B cell (primary cell): ENCODE measurements at regions not wholly inside any gene's neighbourhood (a gene's known extent, or its start where the extent isn't known, plus 50 kb on each side); places are given as distances from the start of the nearest gene placed in this dataset.

ENCODE experiments used
- ATAC-seq: fragments of 200-7000 bp; cut with Tn5 transposase; one replicate; pipeline ENCODE4 v1.10.0; 2021; ENCODE audit warnings: low read depth, mild to moderate bottlenecking, moderate number of reproducible peaks, moderate library complexity
- CTCF ChIA-PET: fragments of 350-600 bp; sonication (Branson Sonifier 250); formaldehyde crosslinking; loops from one replicate; lab custom pipeline; 2021; ENCODE audit warnings: antibody characterized with exemption, inconsistent platforms; lab: Charles Lee
- POLR2A ChIA-PET: fragments of 350-600 bp; sonication (Branson Sonifier 250); formaldehyde crosslinking; loops from one replicate; lab custom pipeline; 2021; ENCODE audit warnings: antibody characterized with exemption; lab: Charles Lee
- DNase-seq: peaks from one replicate; pipeline ENCODE4 v3.0.0; 2013
- H2AFZ ChIP-seq: 2 replicates; pipeline ENCODE4 v1.6.1; 2012; ENCODE audit warnings: mild to moderate bottlenecking, low read depth, low read length; ENCODE audit not compliant: insufficient read depth, poor library complexity, severe bottlenecking
- H3K27ac ChIP-seq, 2 donors: 1 replicate in 1 of 2; 2 replicates in 1 of 2; pipeline ENCODE4 v1.5.1; 2012 to 2013; ENCODE audit warnings: low read length in 2 of 2, mild to moderate bottlenecking in 2 of 2, moderate library complexity in 1 of 2
- H3K27me3 ChIP-seq, 4 experiments: fragments of 200-600 bp in 1 of 4; sonication (generic) in 1 of 4; replicated peaks in 1 of 4; 1 replicate in 2 of 4; 2 replicates in 2 of 4; pipeline versions ENCODE4 v1.6.1 to v1.7.0; 2013 to 2016; ENCODE audit warnings: low read length in 3 of 4, mild to moderate bottlenecking in 2 of 4, mixed read lengths in 1 of 4, moderate library complexity in 1 of 4; ENCODE audit not compliant: insufficient read depth in 4 of 4, control insufficient read depth in 3 of 4; ENCODE audit errors: control extremely low read depth in 1 of 4
- H3K36me3 ChIP-seq, 2 experiments: replicated peaks in 1 of 2; 1 replicate in 1 of 2; 2 replicates in 1 of 2; pipeline versions ENCODE4 v1.6.1 to v1.7.1; 2013; ENCODE audit warnings: low read length in 1 of 2; ENCODE audit not compliant: insufficient read depth in 2 of 2, control insufficient read depth in 1 of 2; ENCODE audit errors: control extremely low read depth in 1 of 2, extremely low read depth in 1 of 2
- H3K4me1 ChIP-seq, 2 donors: fragments of 200-600 bp in 1 of 2; sonication (generic) in 1 of 2; 1 replicate in 1 of 2; 2 replicates in 1 of 2; pipeline versions ENCODE4 v1.5.1 to v1.6.1; 2013 to 2017; ENCODE audit warnings: low read length in 2 of 2; ENCODE audit not compliant: control insufficient read depth in 2 of 2, insufficient read depth in 2 of 2
- H3K4me2 ChIP-seq: replicated peaks from 2 replicates; pipeline ENCODE3; 2012; ENCODE audit warnings: mild to moderate bottlenecking, low read depth, low read length; ENCODE audit not compliant: poor library complexity, severe bottlenecking
- H3K4me3 ChIP-seq, 5 experiments: fragments of 200-600 bp in 1 of 5; sonication (generic) in 1 of 5; 1 replicate in 3 of 5; 2 replicates in 2 of 5; pipeline versions ENCODE4 v1.5.1 to v1.7.0; 2011 to 2016; ENCODE audit warnings: low read length in 4 of 5, mild to moderate bottlenecking in 4 of 5, low read depth in 2 of 5, control low read depth in 1 of 5, moderate library complexity in 1 of 5; ENCODE audit not compliant: insufficient read depth in 1 of 5; ENCODE audit errors: control extremely low read depth in 1 of 5, extremely low read depth in 1 of 5
- H3K79me2 ChIP-seq: fragments of 200-600 bp; sonication (generic); one replicate; pipeline ENCODE4 v1.6.0; 2016; ENCODE audit warnings: low read length; ENCODE audit not compliant: control insufficient read depth, insufficient read depth
- H3K9ac ChIP-seq: fragments of 200-600 bp; sonication (generic); 2 replicates; pipeline ENCODE4 v1.6.1; 2017; ENCODE audit warnings: mild to moderate bottlenecking, low read length, moderate library complexity
- H3K9me3 ChIP-seq, 3 donors: one replicate each; pipeline versions ENCODE4 v1.6.1 to v1.7.1; 2013; ENCODE audit warnings: low read length in 2 of 3; ENCODE audit not compliant: control insufficient read depth in 2 of 3, insufficient read depth in 1 of 3; ENCODE audit errors: control extremely low read depth in 1 of 3
- H4K20me1 ChIP-seq: 2 replicates; pipeline ENCODE4 v1.6.0; 2012; ENCODE audit warnings: mild to moderate bottlenecking, low read length; ENCODE audit not compliant: insufficient read depth, control insufficient read depth, poor library complexity, severe bottlenecking
- H3K27ac Mint-ChIP-seq: one replicate; pipeline ENCODE4 v1.8.0; 2021; ENCODE audit warnings: mixed read lengths
- H3K27me3 Mint-ChIP-seq: one replicate; pipeline ENCODE4 v1.8.0; 2021; ENCODE audit warnings: mixed read lengths
- H3K4me1 Mint-ChIP-seq: one replicate; pipeline ENCODE4 v1.8.0; 2021; ENCODE audit warnings: mixed read lengths
- H3K4me3 Mint-ChIP-seq: one replicate; pipeline ENCODE4 v1.8.0; 2021; ENCODE audit warnings: mixed read lengths
- H3K9me3 Mint-ChIP-seq: one replicate; pipeline ENCODE4 v1.8.0; 2022; ENCODE audit warnings: mixed read lengths; ENCODE audit not compliant: insufficient read depth
- EZH2 ChIP-seq: IDR thresholded peaks from 2 replicates; pipeline ENCODE4 v1.6.1; 2012; ENCODE audit warnings: borderline replicate concordance, low read depth, mild to moderate bottlenecking, moderate library complexity, low read length; ENCODE audit not compliant: insufficient read depth, poor library complexity, severe bottlenecking
- WGBS: methylation state at CpG from one replicate; pipeline ENCODE4 v1.1.5; 2013; ENCODE audit warnings: missing lambda C conversion rate; ENCODE audit not compliant: insufficient coverage; 5-methylcytosine and 5-hydroxymethylcytosine counted together
- intact Hi-C: fragments of 100-400 bp; cut with micrococcal nuclease; formaldehyde crosslinking; loops from one replicate; pipeline ENCODE4 v1.10.0; 2022
- TF ChIP-seq, protein P1 (sequence below): fragments of 200-600 bp; IDR thresholded peaks from one replicate; pipeline ENCODE4 v1.8.0; 2022; ENCODE audit warnings: antibody characterized with exemption, mild to moderate bottlenecking

DNA sequence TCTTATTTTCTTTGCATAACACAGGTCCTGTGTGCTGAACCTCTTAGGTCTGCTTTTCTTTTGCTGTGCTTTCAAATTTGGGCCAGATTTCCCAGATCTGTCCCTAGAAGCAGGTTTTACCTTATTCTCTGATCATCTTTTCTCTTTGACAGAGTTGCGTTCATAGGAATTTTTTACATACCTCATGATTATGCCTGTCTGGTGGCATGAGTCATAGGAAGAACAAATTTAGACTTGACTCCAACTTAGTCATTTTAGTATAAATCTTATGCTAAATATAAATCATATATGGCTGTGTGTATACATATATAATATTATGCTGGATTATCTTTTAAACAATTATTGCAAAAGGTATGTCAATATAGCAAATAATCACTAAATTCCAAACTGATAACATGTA is 1038.9 kb downstream of the GRM8 start:
- no peaks in the 10 kb centered on the region for H4K20me1 ChIP-seq
- no CpG with 5 or more reads among the region's 1 CpG for WGBS
- H3K9me3 ChIP-seq, result no peaks in the 10 kb centered on the region
- Mint-ChIP-seq H3K27ac (no peak overlapping the region), H3K4me3 (no peak overlapping the region), H3K27me3 (no peaks in the 10 kb centered on the region), H3K4me1 (no peaks in the 10 kb centered on the region), H3K9me3 (no peaks in the 10 kb centered on the region)
- no peaks in the 10 kb centered on the region for H3K79me2 ChIP-seq
- no peak for TF ChIP-seq EZH2
- TF ChIP-seq, protein P1, sequence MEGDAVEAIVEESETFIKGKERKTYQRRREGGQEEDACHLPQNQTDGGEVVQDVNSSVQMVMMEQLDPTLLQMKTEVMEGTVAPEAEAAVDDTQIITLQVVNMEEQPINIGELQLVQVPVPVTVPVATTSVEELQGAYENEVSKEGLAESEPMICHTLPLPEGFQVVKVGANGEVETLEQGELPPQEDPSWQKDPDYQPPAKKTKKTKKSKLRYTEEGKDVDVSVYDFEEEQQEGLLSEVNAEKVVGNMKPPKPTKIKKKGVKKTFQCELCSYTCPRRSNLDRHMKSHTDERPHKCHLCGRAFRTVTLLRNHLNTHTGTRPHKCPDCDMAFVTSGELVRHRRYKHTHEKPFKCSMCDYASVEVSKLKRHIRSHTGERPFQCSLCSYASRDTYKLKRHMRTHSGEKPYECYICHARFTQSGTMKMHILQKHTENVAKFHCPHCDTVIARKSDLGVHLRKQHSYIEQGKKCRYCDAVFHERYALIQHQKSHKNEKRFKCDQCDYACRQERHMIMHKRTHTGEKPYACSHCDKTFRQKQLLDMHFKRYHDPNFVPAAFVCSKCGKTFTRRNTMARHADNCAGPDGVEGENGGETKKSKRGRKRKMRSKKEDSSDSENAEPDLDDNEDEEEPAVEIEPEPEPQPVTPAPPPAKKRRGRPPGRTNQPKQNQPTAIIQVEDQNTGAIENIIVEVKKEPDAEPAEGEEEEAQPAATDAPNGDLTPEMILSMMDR, result no peak
- ChIA-PET CTCF (no interaction called here), POLR2A (no interaction called here)
- intact Hi-C loops, result no loop called here
- no peaks in the 10 kb centered on the region for H3K27me3 ChIP-seq
- no peaks in the 10 kb centered on the region for H3K36me3 ChIP-seq
- H3K4me2 ChIP-seq, result no peak overlapping the region
- no peak overlapping the region for H2AFZ ChIP-seq
- no peak overlapping the region for H3K9ac ChIP-seq
- no peak overlapping the region for H3K27ac ChIP-seq
- no peaks in the 10 kb centered on the region for H3K4me1 ChIP-seq
- DNase-seq (no peak), ATAC-seq (no peak)
- H3K4me3 ChIP-seq, result no peak overlapping the region

DNA sequence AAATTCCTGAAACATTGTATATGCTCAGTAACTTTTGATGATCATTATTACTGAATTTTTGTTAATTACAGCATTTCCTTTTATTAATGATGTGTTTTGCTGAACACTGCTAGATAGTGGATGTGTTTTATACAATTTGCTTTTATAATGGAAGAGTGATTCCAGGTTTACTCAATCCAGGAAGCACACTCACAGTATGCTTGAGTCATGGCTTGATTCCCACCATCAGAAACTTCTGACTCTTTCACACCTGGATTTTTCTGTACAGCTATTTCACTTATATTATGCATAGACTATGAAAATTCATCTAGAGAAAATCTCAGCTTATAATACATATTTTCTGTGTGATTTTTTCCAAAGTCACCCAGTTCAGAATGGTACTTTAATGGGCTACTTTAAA is 1040.9 kb downstream of the GRM8 start:
- no peak overlapping the region for H2AFZ ChIP-seq
- no peak for TF ChIP-seq EZH2
- TF ChIP-seq, protein P1, result no peak
- H3K9me3 Mint-ChIP-seq, result no peaks in the 10 kb centered on the region
- no peaks in the 10 kb centered on the region for H3K27me3 Mint-ChIP-seq
- H3K27ac Mint-ChIP-seq, result no peak overlapping the region
- H3K4me3 Mint-ChIP-seq, result no peak overlapping the region
- no peaks in the 10 kb centered on the region for H3K4me1 Mint-ChIP-seq
- no peak for ATAC-seq
- no peaks in the 10 kb centered on the region for H3K79me2 ChIP-seq
- no peaks in the 10 kb centered on the region for H3K9me3 ChIP-seq
- no peaks in the 10 kb centered on the region for H3K27me3 ChIP-seq
- intact Hi-C loops, result no loop called here
- ChIA-PET POLR2A (no interaction called here), CTCF (no interaction called here)
- no peaks in the 10 kb centered on the region for H3K4me1 ChIP-seq
- H3K4me2 ChIP-seq, result no peak overlapping the region
- H3K27ac ChIP-seq, result no peak overlapping the region
- no peaks in the 10 kb centered on the region for H4K20me1 ChIP-seq
- H3K9ac ChIP-seq, result no peak overlapping the region
- DNase-seq, result no peak
- no peak overlapping the region for H3K4me3 ChIP-seq
- H3K36me3 ChIP-seq, result no peaks in the 10 kb centered on the region
